GM12892 (cell line): ENCODE measurements at regions not wholly inside any gene's neighbourhood (a gene's known extent, or its start where the extent isn't known, plus 50 kb on each side); places are given as distances from the start of the nearest gene placed in this dataset.

ENCODE experiments used
- POLR2A ChIP-seq: IDR thresholded peaks from 2 replicates; pipeline ENCODE4 v1.6.1; 2011; ENCODE audit warnings: low read depth, low read length, control low read depth
- POLR2AphosphoS5 ChIP-seq: IDR thresholded peaks from 2 replicates; pipeline ENCODE4 v1.6.1; 2011; ENCODE audit warnings: low read depth, low read length, control low read depth
- TAF1 ChIP-seq: IDR thresholded peaks from 2 replicates; pipeline ENCODE4 v1.6.1; 2011; ENCODE audit warnings: low read depth, mild to moderate bottlenecking, control low read depth, low read length, borderline replicate concordance

- TF ChIP-seq TAF1, result no peak
- TF ChIP-seq POLR2A, result no peak
- TF ChIP-seq POLR2AphosphoS5, result no peak
These were observed 564.0 kb upstream of the ZNF462 start for GRCh38 chr9:106298997-106299396.
